ENCODE measurements at regions not wholly inside any gene's neighbourhood (a gene's known extent, or its start where the extent isn't known, plus 50 kb on each side); places are given as distances from the start of the nearest gene placed in this dataset.

- Mint-ChIP-seq H3K36me3 (ENCODE audit: low read depth) (no peaks in the 10 kb centered on the region), H3K4me3 (no peak overlapping the region), H3K27me3 (ENCODE audit: low read depth) (no peaks in the 10 kb centered on the region), H3K27ac (ENCODE audit: unreplicated experiment) (no peak overlapping the region), H3K4me1 (no peaks in the 10 kb centered on the region), H3K9me3 (no peaks in the 10 kb centered on the region)
- TF ChIP-seq CTCF (conservative IDR thresholded peaks at IDR 0.05): no peak
- no peak for DNase-seq (ENCODE audit: low read depth, low spot score)
Observed at GRCh38 chr12:27148791-27149190, 66.4 kb upstream of the C12orf71 start.

GRCh38 chr12:27151479-27151878, 69.1 kb upstream of the C12orf71 start:
- DNase-seq (ENCODE audit: low read depth, low spot score): no peak
- H3K27ac Mint-ChIP-seq (ENCODE audit: unreplicated experiment): no peak overlapping the region
- no peak overlapping the region for H3K4me3 Mint-ChIP-seq
- no peaks in the 10 kb centered on the region for H3K27me3 Mint-ChIP-seq (ENCODE audit: low read depth)
- no peaks in the 10 kb centered on the region for H3K4me1 Mint-ChIP-seq
- H3K36me3 Mint-ChIP-seq (ENCODE audit: low read depth): no peaks in the 10 kb centered on the region
- TF ChIP-seq CTCF (conservative IDR thresholded peaks at IDR 0.05): no peak
- H3K9me3 Mint-ChIP-seq: no peaks in the 10 kb centered on the region

GRCh38 chr12:27158297-27158696, 75.9 kb upstream of the C12orf71 start:
- peaks cover 18% of the 10 kb centered on the region for H3K4me1 Mint-ChIP-seq
- TF ChIP-seq CTCF (conservative IDR thresholded peaks at IDR 0.05): no peak
- no peaks in the 10 kb centered on the region for H3K27me3 Mint-ChIP-seq (ENCODE audit: low read depth)
- H3K9me3 Mint-ChIP-seq: peaks cover 8% of the 10 kb centered on the region
- H3K27ac Mint-ChIP-seq (ENCODE audit: unreplicated experiment): peak overlapping the region; percentile 75
- H3K4me3 Mint-ChIP-seq: peak overlapping the region; percentile 0
- peaks cover 2% of the 10 kb centered on the region for H3K36me3 Mint-ChIP-seq (ENCODE audit: low read depth)
- DNase-seq (ENCODE audit: low read depth, low spot score): peak; percentile 3

- Mint-ChIP-seq H3K27me3 (ENCODE audit: low read depth) (no peaks in the 10 kb centered on the region), H3K4me1 (peaks cover 18% of the 10 kb centered on the region), H3K27ac (ENCODE audit: unreplicated experiment) (no peak overlapping the region), H3K4me3 (no peak overlapping the region), H3K9me3 (peaks cover 11% of the 10 kb centered on the region), H3K36me3 (ENCODE audit: low read depth) (peaks cover 2% of the 10 kb centered on the region)
- no peak for DNase-seq (ENCODE audit: low read depth, low spot score)
- no peak for TF ChIP-seq CTCF (conservative IDR thresholded peaks at IDR 0.05)
Observed at GRCh38 chr12:27161458-27162228, 79.3 kb upstream of the C12orf71 start.

GRCh38 chr12:27162229-27162537, 79.8 kb upstream of the C12orf71 start:
- TF ChIP-seq CTCF (conservative IDR thresholded peaks at IDR 0.05): no peak
- Mint-ChIP-seq H3K36me3 (ENCODE audit: low read depth) (peaks cover 2% of the 10 kb centered on the region), H3K27me3 (ENCODE audit: low read depth) (no peaks in the 10 kb centered on the region), H3K4me1 (peaks cover 18% of the 10 kb centered on the region), H3K27ac (ENCODE audit: unreplicated experiment) (no peak overlapping the region), H3K9me3 (peaks cover 13% of the 10 kb centered on the region), H3K4me3 (no peak overlapping the region)
- no peak for DNase-seq (ENCODE audit: low read depth, low spot score)

All from neural crest cell (in vitro differentiated cells).